ENCODE measurements at regions not wholly inside any gene's neighbourhood (a gene's known extent, or its start where the extent isn't known, plus 50 kb on each side); places are given as distances from the start of the nearest gene placed in this dataset.
"Not testable (repeated sequence)": the region's sequence is repeated elsewhere in the genome, so short reads cannot be mapped to it uniquely, and the experiment has no call there.

GRCh38 chr6:10343320-10343719 lies 71.6 kb downstream of the TFAP2A start:
- TF ChIP-seq CTCF (IDR thresholded peaks at IDR 0.05; ENCODE audit: poor library complexity, severe bottlenecking) = no peak
- Histone ChIP-seq H3K27me3 (ENCODE audit: insufficient read depth, poor library complexity, severe bottlenecking) (no peaks in the 10 kb centered on the region), H3K27ac (ENCODE audit: poor library complexity, severe bottlenecking) (no peak overlapping the region), H3K9me3 (ENCODE audit: severe bottlenecking) (no peaks in the 10 kb centered on the region), H3K36me3 (ENCODE audit: low read depth) (no peaks in the 10 kb centered on the region), H3K4me3 (ENCODE audit: severe bottlenecking) (no peak overlapping the region), H3K4me1 (ENCODE audit: insufficient read depth, poor library complexity, severe bottlenecking) (peaks cover 9% of the 10 kb centered on the region)
- DNase-seq (ENCODE audit: low spot score) = no peak
- ATAC-seq (ENCODE audit: low read depth) = no peak

- no peak for ATAC-seq (ENCODE audit: low read depth)
- Histone ChIP-seq H3K27ac (ENCODE audit: poor library complexity, severe bottlenecking) (no peak overlapping the region), H3K27me3 (ENCODE audit: insufficient read depth, poor library complexity, severe bottlenecking) (no peaks in the 10 kb centered on the region), H3K36me3 (ENCODE audit: low read depth) (no peaks in the 10 kb centered on the region), H3K4me3 (ENCODE audit: severe bottlenecking) (no peak overlapping the region), H3K9me3 (ENCODE audit: severe bottlenecking) (no peaks in the 10 kb centered on the region), H3K4me1 (ENCODE audit: insufficient read depth, poor library complexity, severe bottlenecking) (no peaks in the 10 kb centered on the region)
- TF ChIP-seq CTCF (IDR thresholded peaks at IDR 0.05; ENCODE audit: poor library complexity, severe bottlenecking) = no peak
- no peak for DNase-seq (ENCODE audit: low spot score)
Observed at GRCh38 chr6:10341605-10342004, 73.3 kb downstream of the TFAP2A start.

- Histone ChIP-seq H3K27ac (ENCODE audit: poor library complexity, severe bottlenecking) (no peak overlapping the region), H3K4me1 (ENCODE audit: insufficient read depth, poor library complexity, severe bottlenecking) (no peaks in the 10 kb centered on the region), H3K4me3 (ENCODE audit: severe bottlenecking) (no peak overlapping the region), H3K27me3 (ENCODE audit: insufficient read depth, poor library complexity, severe bottlenecking) (no peaks in the 10 kb centered on the region), H3K9me3 (ENCODE audit: severe bottlenecking) (no peaks in the 10 kb centered on the region), H3K36me3 (ENCODE audit: low read depth) (no peaks in the 10 kb centered on the region)
- TF ChIP-seq CTCF (IDR thresholded peaks at IDR 0.05; ENCODE audit: poor library complexity, severe bottlenecking) = no peak
- ATAC-seq (ENCODE audit: low read depth) (no peak), DNase-seq (ENCODE audit: low spot score) (no peak)
Observed at GRCh38 chr6:10338151-10338550, 76.7 kb downstream of the TFAP2A start.

- DNase-seq (ENCODE audit: low spot score); ATAC-seq (ENCODE audit: low read depth); H3K4me1 ChIP-seq (ENCODE audit: insufficient read depth, poor library complexity, severe bottlenecking); H3K36me3 ChIP-seq (ENCODE audit: low read depth); H3K4me3 ChIP-seq (ENCODE audit: severe bottlenecking); H3K9me3 ChIP-seq (ENCODE audit: severe bottlenecking); H3K27me3 ChIP-seq (ENCODE audit: insufficient read depth, poor library complexity, severe bottlenecking); H3K27ac ChIP-seq (ENCODE audit: poor library complexity, severe bottlenecking): not testable (repeated sequence)
Observed at GRCh38 chr6:10337376-10337775, 77.5 kb downstream of the TFAP2A start.

GRCh38 chr6:10332111-10332510 lies 82.8 kb downstream of the TFAP2A start:
- Histone ChIP-seq H3K27ac (ENCODE audit: poor library complexity, severe bottlenecking) (no peak overlapping the region), H3K36me3 (ENCODE audit: low read depth) (no peaks in the 10 kb centered on the region), H3K9me3 (ENCODE audit: severe bottlenecking) (no peaks in the 10 kb centered on the region), H3K4me3 (ENCODE audit: severe bottlenecking) (no peak overlapping the region), H3K27me3 (ENCODE audit: insufficient read depth, poor library complexity, severe bottlenecking) (no peaks in the 10 kb centered on the region), H3K4me1 (ENCODE audit: insufficient read depth, poor library complexity, severe bottlenecking) (no peaks in the 10 kb centered on the region)
- no peak for TF ChIP-seq CTCF (IDR thresholded peaks at IDR 0.05; ENCODE audit: poor library complexity, severe bottlenecking)
- ATAC-seq (ENCODE audit: low read depth) (no peak), DNase-seq (ENCODE audit: low spot score) (no peak)
